ENCODE measurements at regions not wholly inside any gene's neighbourhood (a gene's known extent, or its start where the extent isn't known, plus 50 kb on each side); places are given as distances from the start of the nearest gene placed in this dataset.
A peak's percentile ranks its signal among the peaks of the same experiment; 100 is the strongest.
"Not testable (repeated sequence)": the region's sequence is repeated elsewhere in the genome, so short reads cannot be mapped to it uniquely, and the experiment has no call there.

DNA sequence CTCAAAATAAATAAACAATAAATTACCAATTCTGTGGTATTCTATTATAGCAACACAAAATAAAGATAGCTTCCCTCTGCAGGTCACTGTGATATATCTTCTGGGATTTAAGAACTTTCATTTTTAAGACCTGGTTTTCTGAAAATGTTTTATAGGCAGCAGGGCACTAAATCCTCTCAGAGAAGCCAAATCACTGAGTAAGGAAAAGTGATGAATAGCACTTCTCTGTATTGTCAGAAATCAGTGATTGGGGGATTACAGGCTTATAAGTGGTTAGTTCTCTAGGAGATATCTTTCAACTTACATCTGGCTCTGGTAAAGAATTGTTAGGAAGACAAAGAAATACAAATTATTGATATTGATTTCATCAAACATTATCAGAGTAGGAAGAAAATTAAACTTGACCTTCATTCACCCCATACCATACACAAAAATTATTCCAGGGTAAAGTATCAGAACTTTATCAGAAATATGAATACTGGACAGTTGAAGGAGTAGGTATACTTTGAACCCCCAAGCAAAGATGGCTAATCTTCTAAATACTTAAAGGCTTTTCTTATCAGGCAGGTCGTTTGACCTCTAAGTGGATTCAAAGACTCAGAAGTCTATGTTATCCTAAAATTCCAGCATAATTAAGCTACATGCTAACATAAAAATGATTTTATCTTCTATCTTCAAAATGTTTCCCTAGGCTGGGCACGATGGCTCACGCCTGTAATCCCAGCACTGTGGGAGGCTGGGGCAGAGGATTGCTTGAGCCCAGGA lies 81.6 kb upstream of the USP9X start:
- DNase-seq (ENCODE audit: low read depth in 2 of 2) = no peak

DNA sequence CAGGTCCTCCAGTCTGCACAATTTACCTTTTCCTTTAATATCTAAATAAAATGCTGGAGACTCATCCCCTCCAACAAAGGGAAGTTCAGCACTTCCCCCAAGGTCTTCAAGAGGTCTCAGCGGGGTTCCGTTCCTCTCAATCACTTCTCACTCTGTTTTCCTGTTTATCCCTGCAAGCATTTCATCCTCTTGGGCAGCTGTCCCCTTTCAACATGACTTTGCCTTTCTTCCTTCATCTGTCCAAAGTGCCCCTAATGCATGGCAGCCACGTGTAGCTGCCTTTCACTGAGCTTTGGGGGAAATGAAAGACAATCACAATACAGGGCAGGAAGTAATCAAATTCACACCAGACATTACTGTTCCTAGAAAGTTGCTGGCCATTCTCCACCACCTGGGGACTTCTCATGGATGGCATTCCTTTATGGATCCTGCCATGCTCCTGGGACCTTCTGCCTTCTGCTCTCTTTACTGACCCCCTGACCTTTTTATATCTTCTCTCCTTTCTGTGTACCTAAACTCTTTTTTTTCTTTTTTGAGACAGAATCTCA lies 79.7 kb upstream of the USP9X start:
- no peak for DNase-seq (ENCODE audit: low read depth in 2 of 2)

DNA sequence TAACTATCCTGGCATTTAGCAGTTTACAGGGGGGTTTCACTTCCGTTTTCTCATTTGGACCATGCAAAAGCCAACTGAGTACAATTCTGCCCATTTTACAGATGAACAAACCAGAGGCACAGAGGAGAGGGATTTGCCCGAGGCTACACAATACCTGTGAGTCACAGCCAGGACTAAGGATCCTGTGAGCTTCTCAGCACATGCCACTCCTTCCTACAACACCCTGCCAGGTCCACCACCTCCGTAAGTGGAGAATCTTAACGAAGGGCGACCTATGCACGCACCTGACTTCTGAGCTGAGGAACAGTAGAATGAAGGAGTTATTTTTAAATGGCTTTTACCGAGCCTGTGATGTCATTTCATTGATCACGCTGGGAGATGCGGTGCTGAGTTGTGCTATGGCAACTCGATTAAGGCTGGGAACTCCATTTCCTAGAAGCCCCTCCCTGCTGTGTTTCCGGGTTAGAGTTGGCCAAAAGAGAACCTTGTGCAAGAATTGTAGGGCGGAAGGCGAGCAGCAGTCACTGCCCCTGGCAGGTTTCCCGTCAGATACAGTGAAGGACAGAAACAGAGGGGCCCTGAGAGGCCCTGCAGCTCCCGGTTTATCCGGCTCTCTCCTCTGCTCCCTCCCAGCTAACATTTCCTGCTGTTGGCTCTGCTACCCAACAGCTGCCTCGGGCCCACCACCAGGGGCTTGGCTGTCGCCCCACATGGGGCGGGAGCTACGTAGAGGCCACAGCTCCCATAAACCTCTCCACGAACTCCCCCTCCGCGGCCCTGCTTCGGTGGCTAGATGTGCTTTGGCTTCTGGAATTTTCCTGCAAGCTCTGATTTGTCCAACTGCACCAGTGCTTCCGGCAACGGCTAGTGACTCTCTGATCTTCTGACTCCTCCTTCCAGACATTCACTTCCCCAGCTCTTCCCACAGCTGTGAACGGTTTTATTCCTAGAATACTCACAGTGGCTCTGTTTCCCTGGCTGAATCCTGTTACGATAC lies 75.1 kb upstream of the USP9X start:
- peak; percentile 59 to 61 for DNase-seq (ENCODE audit: low read depth in 2 of 2)

- no peak for DNase-seq (ENCODE audit: low read depth in 2 of 2)
Observed at GRCh38 chrX:41014776-41015360, 70.4 kb upstream of the USP9X start.

GRCh38 chrX:41017785-41018184 lies 67.5 kb upstream of the USP9X start:
- not testable (repeated sequence) for DNase-seq (ENCODE audit: low read depth in 2 of 2)

- not testable (repeated sequence) for DNase-seq (ENCODE audit: low read depth in 2 of 2)
Observed at GRCh38 chrX:41018391-41019040, 66.7 kb upstream of the USP9X start.

GRCh38 chrX:41019041-41019392 lies 66.2 kb upstream of the USP9X start:
- no peak for DNase-seq (ENCODE audit: low read depth in 2 of 2)

DNA sequence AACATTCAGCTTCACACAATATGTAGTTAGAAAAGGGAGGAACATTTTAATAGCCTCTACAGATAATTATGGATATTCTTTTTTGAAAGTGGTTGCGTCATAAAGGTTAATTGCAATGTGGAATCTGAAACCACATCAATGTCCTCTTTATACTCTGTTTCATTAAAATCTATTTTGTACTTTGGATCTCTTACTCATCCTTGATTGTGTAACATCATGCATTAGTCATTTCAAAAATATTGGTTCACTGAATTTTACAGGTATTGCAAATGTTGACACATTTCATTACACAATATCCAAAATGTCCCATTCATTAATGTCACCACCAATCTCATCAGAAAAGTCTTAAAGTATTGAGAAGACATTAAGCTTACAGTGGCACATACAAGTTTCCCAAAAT lies 62.7 kb upstream of the USP9X start:
- DNase-seq (ENCODE audit: low read depth in 2 of 2) = no peak

GRCh38 chrX:41023098-41023497 lies 62.1 kb upstream of the USP9X start:
- no peak for DNase-seq (ENCODE audit: low read depth in 2 of 2)

DNA sequence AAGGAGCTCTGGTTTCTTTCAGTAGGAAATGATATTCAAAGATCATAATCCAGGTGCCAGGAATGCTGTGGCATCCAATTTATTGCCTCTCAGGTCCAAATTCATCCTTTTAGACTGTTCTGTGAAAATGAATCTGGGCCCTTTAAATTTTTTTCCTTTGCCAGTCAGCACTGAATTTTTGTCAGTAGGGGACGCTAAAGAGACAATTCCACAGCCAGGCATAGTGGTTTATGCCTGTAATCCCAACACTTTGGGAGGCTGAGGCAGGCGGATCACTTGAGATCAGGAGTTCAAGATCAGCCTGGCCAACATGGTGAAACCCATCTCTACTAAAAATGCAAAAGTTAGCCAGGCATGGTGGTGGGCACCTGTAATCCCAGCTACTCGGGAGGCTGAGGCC lies 60.9 kb upstream of the USP9X start:
- not testable (repeated sequence) for DNase-seq (ENCODE audit: low read depth in 2 of 2)

DNA sequence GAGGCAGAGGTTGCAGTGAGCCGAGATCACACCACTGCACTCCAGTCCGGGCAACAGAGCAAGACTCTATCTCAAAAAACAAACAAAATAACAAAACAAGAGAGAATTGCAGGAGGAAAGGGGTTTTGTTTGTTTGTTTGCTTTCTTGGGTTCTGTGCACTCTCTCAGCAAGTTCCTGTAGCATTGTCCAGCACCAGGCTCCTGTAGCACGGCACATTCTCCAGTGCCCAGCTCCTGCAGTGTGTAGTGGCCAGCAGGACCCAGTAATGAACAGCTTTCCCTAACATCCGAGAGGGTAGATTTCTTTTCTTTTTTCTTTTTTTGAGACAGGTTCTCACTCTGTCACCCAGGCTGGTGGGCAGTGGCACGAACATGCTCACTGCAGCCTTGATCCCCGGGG lies 60.5 kb upstream of the USP9X start:
- DNase-seq (ENCODE audit: low read depth in 2 of 2) = no peak

GRCh38 chrX:41025926-41026701 lies 59.1 kb upstream of the USP9X start:
- no peak for DNase-seq (ENCODE audit: low read depth in 2 of 2)

GRCh38 chrX:41026702-41027078 lies 58.6 kb upstream of the USP9X start:
- DNase-seq (ENCODE audit: low read depth in 2 of 2) = no peak

- DNase-seq (ENCODE audit: low read depth in 2 of 2) = no peak
Observed at GRCh38 chrX:41029332-41029731, 55.9 kb upstream of the USP9X start.

- no peak for DNase-seq (ENCODE audit: low read depth in 2 of 2)
Observed at GRCh38 chrX:41031256-41031967, 53.8 kb upstream of the USP9X start.

DNA sequence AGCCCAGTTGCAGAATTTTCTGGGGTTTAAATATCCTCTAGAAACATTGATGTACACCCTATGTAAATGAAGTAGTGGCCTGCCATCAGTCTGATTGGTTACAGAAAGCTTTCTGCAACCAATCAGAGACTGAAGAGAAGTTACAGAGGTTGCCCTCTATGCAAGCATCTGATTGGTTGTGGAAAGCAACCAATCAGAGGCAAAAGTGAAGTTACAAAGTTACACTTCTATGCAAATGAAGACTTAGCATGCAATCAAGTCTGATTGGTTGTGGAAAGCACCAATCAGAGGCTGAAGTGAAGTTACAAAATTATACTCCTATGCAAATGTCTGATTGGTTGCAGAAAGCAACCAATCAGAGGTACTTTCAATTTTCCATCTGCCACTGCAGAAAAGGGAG lies 51.9 kb upstream of the USP9X start:
- no peak for DNase-seq (ENCODE audit: low read depth in 2 of 2)

DNA sequence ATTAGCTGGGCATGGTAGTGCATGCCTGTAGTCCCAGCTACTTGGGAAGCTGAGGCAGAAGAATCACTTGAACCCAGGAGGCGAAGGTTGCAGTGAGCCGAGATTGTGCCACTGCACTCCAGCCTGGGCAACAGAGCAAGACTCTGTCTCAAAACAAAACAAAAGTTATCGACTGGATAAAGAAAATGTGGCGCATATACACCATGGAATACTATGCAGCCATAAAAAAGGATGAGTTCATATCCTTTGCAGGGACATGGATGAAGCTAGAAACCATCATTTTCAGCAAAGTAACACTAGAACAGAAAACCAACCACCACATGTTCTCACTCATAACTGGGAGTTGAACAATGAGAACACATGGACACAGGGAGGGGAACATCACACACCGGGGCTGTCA lies 50.3 kb upstream of the USP9X start:
- not testable (repeated sequence) for DNase-seq (ENCODE audit: low read depth in 2 of 2)
